ENCODE measurements at regions not wholly inside any gene's neighbourhood (a gene's known extent, or its start where the extent isn't known, plus 50 kb on each side); places are given as distances from the start of the nearest gene placed in this dataset.

- no peak for DNase-seq (ENCODE audit: extremely low spot score)
- ChIA-PET CTCF (no interaction called here), POLR2A (no interaction called here)
- TF ChIP-seq, protein P1, sequence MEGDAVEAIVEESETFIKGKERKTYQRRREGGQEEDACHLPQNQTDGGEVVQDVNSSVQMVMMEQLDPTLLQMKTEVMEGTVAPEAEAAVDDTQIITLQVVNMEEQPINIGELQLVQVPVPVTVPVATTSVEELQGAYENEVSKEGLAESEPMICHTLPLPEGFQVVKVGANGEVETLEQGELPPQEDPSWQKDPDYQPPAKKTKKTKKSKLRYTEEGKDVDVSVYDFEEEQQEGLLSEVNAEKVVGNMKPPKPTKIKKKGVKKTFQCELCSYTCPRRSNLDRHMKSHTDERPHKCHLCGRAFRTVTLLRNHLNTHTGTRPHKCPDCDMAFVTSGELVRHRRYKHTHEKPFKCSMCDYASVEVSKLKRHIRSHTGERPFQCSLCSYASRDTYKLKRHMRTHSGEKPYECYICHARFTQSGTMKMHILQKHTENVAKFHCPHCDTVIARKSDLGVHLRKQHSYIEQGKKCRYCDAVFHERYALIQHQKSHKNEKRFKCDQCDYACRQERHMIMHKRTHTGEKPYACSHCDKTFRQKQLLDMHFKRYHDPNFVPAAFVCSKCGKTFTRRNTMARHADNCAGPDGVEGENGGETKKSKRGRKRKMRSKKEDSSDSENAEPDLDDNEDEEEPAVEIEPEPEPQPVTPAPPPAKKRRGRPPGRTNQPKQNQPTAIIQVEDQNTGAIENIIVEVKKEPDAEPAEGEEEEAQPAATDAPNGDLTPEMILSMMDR (IDR thresholded peaks at IDR 0.05; ENCODE audit: control extremely low read depth, extremely low read depth, low read depth, missing control alignments): no peak
Observed at GRCh38 chr5:17037751-17038150, 101.7 kb upstream of the MYO10 start.

GRCh38 chr5:17039170-17039569 lies 103.1 kb upstream of the MYO10 start:
- DNase-seq (ENCODE audit: extremely low spot score): no peak
- POLR2A ChIA-PET: no interaction called here
- TF ChIP-seq, protein P1 (IDR thresholded peaks at IDR 0.05; ENCODE audit: control extremely low read depth, extremely low read depth, low read depth, missing control alignments): no peak
- CTCF ChIA-PET: no interaction called here

DNA sequence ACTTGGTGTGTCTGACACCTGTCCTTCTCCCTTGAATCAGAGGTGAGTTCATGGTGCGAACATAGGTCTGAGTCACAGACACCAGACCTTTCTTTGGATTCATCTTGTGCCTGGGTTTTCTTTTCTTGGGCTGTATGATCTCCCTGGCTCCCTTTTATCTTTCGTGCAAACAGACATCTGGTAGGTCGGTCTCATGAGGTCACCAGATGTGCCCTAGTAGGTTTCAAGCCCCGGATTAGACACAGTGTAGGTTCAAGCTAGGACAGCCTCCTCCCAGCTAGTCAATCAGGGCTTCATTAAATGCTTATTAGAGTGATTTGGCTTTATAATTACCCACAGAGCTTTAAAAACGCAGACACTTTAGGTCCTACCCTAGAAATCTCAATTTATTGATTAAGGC lies 106.0 kb upstream of the MYO10 start:
- CTCF ChIA-PET: interaction anchor here (1.6 kb wide), 1 partner anchor 9 kb away, joined by 3 read pairs; no protein-coding TSS in a partner anchor

DNA sequence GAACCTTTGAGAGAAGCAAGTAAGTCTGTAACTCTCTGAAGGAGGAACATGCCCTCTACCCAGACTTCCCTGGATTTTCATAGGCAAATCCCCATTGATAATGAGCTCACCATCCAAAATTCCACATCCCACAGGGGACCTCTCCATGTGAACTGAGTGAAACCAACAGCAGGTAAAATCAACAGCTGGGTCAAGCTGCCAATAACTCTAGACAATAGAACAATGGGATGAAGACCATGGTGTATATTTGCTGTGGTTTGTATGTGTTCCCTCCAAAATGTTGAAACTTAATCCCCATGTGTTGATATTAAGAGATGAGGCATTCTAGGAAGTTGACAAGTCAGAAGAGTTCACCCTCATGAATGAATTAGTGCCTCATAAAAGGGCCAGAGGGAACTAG lies 110.2 kb upstream of the MYO10 start:
- ChIA-PET CTCF (no interaction called here), POLR2A (no interaction called here)
- TF ChIP-seq, protein P1 (IDR thresholded peaks at IDR 0.05; ENCODE audit: control extremely low read depth, extremely low read depth, low read depth, missing control alignments): no peak
- no peak for DNase-seq (ENCODE audit: extremely low spot score)

More for the DNA sequence above, 106.0 kb upstream of the MYO10 start:
- DNase-seq (ENCODE audit: extremely low spot score): no peak
- POLR2A ChIA-PET: no interaction called here
- TF ChIP-seq, protein P1 (IDR thresholded peaks at IDR 0.05; ENCODE audit: control extremely low read depth, extremely low read depth, low read depth, missing control alignments): no peak

- CTCF ChIA-PET: interaction anchor here (0.7 to 1.5 kb wide), 2 partner anchors 12 to 43 kb away, joined by 3 to 6 read pairs; no protein-coding TSS in a partner anchor
- DNase-seq (ENCODE audit: extremely low spot score): no peak
- POLR2A ChIA-PET: no interaction called here
- TF ChIP-seq, protein P1 (IDR thresholded peaks at IDR 0.05; ENCODE audit: control extremely low read depth, extremely low read depth, low read depth, missing control alignments): no peak
Observed at GRCh38 chr5:17050236-17050635, 114.1 kb upstream of the MYO10 start.

- no peak for DNase-seq (ENCODE audit: extremely low spot score)
- TF ChIP-seq, protein P1 (IDR thresholded peaks at IDR 0.05; ENCODE audit: control extremely low read depth, extremely low read depth, low read depth, missing control alignments): no peak
- CTCF ChIA-PET: interaction anchor here (0.9 kb wide), 1 partner anchor 78 kb away, joined by 3 read pairs; no protein-coding TSS in a partner anchor
- POLR2A ChIA-PET: no interaction called here
Observed at GRCh38 chr5:17054911-17055310, 118.8 kb upstream of the MYO10 start.

Data from GM10248 (cell line).